ENCODE measurements at regions not wholly inside any gene's neighbourhood (a gene's known extent, or its start where the extent isn't known, plus 50 kb on each side); places are given as distances from the start of the nearest gene placed in this dataset.

DNA sequence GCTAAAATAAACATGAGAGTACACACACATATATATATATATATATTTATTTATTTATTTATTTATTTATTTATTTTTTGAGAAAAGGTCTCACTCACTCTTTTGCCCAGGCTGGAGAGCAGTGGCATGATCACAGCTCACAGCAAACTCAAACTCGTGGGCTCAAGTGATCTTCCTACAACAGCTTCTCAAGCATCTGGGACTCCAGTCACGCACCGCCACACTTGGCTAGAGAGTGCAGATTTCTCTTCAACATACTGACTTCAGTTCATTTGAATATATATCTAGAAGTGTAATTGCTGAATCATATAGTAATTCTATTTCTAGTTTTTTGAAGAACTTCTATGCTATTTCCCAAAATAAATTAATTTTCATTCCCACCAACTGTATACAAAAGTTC lies 1711.8 kb downstream of the SLITRK5 start:
- Histone ChIP-seq H3K36me3 (ENCODE audit: control insufficient read depth in 1 of 2, insufficient read depth in 2 of 2, low read length in 2 of 2) (no peaks in the 10 kb centered on the region), H3K27ac (ENCODE audit: low read depth, low read length) (no peak overlapping the region), H3K18ac (ENCODE audit: low read length) (no peak overlapping the region), H2BK120ac (ENCODE audit: insufficient read depth, low read length, poor library complexity) (no peak overlapping the region), H2BK12ac (ENCODE audit: low read length) (no peak overlapping the region), H3K27me3 (ENCODE audit: insufficient read depth, low read length) (no peaks in the 10 kb centered on the region), H4K8ac (ENCODE audit: low read depth, low read length) (no peak overlapping the region), H3K4me3 (ENCODE audit: low read depth, low read length) (no peak overlapping the region), H4K12ac (ENCODE audit: low read depth, low read length) (no peak overlapping the region), H3K9me3 (ENCODE audit: insufficient read depth, low read depth, low read length) (no peaks in the 10 kb centered on the region), H2BK5ac (ENCODE audit: low read depth, low read length, poor library complexity) (no peak overlapping the region), H3K79me2 (ENCODE audit: control insufficient read depth, insufficient read depth, low read length, poor library complexity) (no peaks in the 10 kb centered on the region), H2AFZ (ENCODE audit: insufficient read depth, low read length, poor library complexity) (no peak overlapping the region), H3K79me1 (ENCODE audit: low read length) (no peaks in the 10 kb centered on the region), H2AK5ac (ENCODE audit: low read length) (no peak overlapping the region), H3K23ac (ENCODE audit: low read length) (no peak overlapping the region), H3K4me1 (ENCODE audit: control insufficient read depth in 1 of 2, insufficient read depth in 2 of 2, low read length in 2 of 2) (no peaks in the 10 kb centered on the region), H3K4ac (ENCODE audit: low read depth, low read length) (no peak overlapping the region), H3K14ac (ENCODE audit: low read length) (no peak overlapping the region), H3K4me2 (ENCODE audit: low read length) (no peak overlapping the region), H4K91ac (ENCODE audit: low read depth, low read length) (no peak overlapping the region), H3K9ac (ENCODE audit: low read length) (no peak overlapping the region)
- no peak for DNase-seq
- WGBS (ENCODE audit: extremely low coverage, insufficient coverage, insufficient read length) = no CpG with 5 or more reads among the region's 3 CpGs

DNA sequence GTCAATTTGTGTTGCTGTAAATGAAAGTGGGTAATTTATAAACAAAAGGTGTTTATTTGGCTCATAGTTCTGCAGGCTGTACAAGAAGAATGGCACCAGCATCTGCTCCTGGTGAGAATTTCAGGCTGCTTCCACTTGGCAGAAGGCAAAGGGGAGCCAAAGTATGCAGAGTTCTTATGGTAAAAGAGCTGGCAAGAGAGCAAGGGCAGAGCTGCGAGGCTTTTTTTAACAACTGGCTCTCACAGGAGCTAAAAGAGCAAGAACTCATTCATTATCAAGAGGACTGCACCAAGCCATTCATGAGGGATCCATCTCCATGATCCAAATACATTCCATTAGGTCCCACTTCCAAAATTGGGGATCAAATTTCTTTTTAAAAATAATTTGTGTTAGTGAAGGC lies 1712.7 kb downstream of the SLITRK5 start:
- Histone ChIP-seq H3K9me3 (ENCODE audit: insufficient read depth, low read depth, low read length) (no peaks in the 10 kb centered on the region), H2BK120ac (ENCODE audit: insufficient read depth, low read length, poor library complexity) (no peak overlapping the region), H3K27me3 (ENCODE audit: insufficient read depth, low read length) (no peaks in the 10 kb centered on the region), H2AFZ (ENCODE audit: insufficient read depth, low read length, poor library complexity) (no peak overlapping the region), H3K4me3 (ENCODE audit: low read depth, low read length) (no peak overlapping the region), H4K12ac (ENCODE audit: low read depth, low read length) (no peak overlapping the region), H3K36me3 (ENCODE audit: control insufficient read depth in 1 of 2, insufficient read depth in 2 of 2, low read length in 2 of 2) (no peaks in the 10 kb centered on the region), H3K9ac (ENCODE audit: low read length) (no peak overlapping the region), H4K91ac (ENCODE audit: low read depth, low read length) (no peak overlapping the region), H3K18ac (ENCODE audit: low read length) (no peak overlapping the region), H3K4ac (ENCODE audit: low read depth, low read length) (no peak overlapping the region), H2BK12ac (ENCODE audit: low read length) (no peak overlapping the region), H3K4me1 (ENCODE audit: control insufficient read depth in 1 of 2, insufficient read depth in 2 of 2, low read length in 2 of 2) (no peaks in the 10 kb centered on the region), H2AK5ac (ENCODE audit: low read length) (no peak overlapping the region), H3K14ac (ENCODE audit: low read length) (no peak overlapping the region), H4K8ac (ENCODE audit: low read depth, low read length) (no peak overlapping the region), H2BK5ac (ENCODE audit: low read depth, low read length, poor library complexity) (no peak overlapping the region), H3K27ac (ENCODE audit: low read depth, low read length) (no peak overlapping the region), H3K79me1 (ENCODE audit: low read length) (no peaks in the 10 kb centered on the region), H3K4me2 (ENCODE audit: low read length) (no peak overlapping the region), H3K79me2 (ENCODE audit: control insufficient read depth, insufficient read depth, low read length, poor library complexity) (no peaks in the 10 kb centered on the region), H3K23ac (ENCODE audit: low read length) (no peak overlapping the region)
- DNase-seq = no peak
- no CpG with 5 or more reads among the region's 1 CpG for WGBS (ENCODE audit: extremely low coverage, insufficient coverage, insufficient read length)

DNA sequence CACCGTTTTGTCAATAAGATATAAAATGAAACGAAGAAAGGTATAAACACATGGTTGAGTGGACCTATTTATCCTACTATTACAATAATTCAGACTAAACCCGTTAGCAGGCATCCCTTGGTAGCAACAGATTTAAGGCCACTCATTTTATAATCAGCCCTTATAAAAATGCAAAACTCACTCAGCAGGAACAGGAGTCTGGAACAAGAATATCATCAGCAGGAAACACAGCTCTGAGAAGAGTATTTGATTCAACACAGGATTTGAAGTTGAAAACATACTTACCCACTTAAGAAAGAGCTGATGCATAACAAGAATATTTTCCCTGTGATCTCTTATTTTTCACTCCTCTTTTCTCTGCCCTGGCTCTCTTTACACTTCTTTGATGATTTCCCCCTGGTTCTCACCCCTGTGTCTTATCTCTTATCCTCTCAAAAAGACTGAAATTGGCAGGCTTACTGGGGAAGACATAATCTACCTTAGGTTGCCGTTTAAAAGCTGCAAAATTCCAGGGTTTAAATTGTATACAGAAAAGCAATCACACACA lies 1722.7 kb downstream of the SLITRK5 start:
- H2AFZ ChIP-seq (ENCODE audit: insufficient read depth, low read length, poor library complexity) = no peak overlapping the region
- H3K4ac ChIP-seq (ENCODE audit: low read depth, low read length) = no peak overlapping the region
- H3K9me3 ChIP-seq (ENCODE audit: insufficient read depth, low read depth, low read length) = no peaks in the 10 kb centered on the region
- no peaks in the 10 kb centered on the region for H3K36me3 ChIP-seq (ENCODE audit: control insufficient read depth in 1 of 2, insufficient read depth in 2 of 2, low read length in 2 of 2)
- WGBS (ENCODE audit: extremely low coverage, insufficient coverage, insufficient read length) = no CpG with 5 or more reads among the region's 4 CpGs
- no peak for DNase-seq
- no peak overlapping the region for H3K4me2 ChIP-seq (ENCODE audit: low read length)
- H3K14ac ChIP-seq (ENCODE audit: low read length) = no peak overlapping the region
- no peak overlapping the region for H4K91ac ChIP-seq (ENCODE audit: low read depth, low read length)
- H3K79me2 ChIP-seq (ENCODE audit: control insufficient read depth, insufficient read depth, low read length, poor library complexity) = no peaks in the 10 kb centered on the region
- H3K23ac ChIP-seq (ENCODE audit: low read length) = no peak overlapping the region
- no peak overlapping the region for H3K27ac ChIP-seq (ENCODE audit: low read depth, low read length)
- H3K9ac ChIP-seq (ENCODE audit: low read length) = no peak overlapping the region
- no peak overlapping the region for H3K18ac ChIP-seq (ENCODE audit: low read length)
- H2BK5ac ChIP-seq (ENCODE audit: low read depth, low read length, poor library complexity) = no peak overlapping the region
- no peak overlapping the region for H2AK5ac ChIP-seq (ENCODE audit: low read length)
- no peaks in the 10 kb centered on the region for H3K4me1 ChIP-seq (ENCODE audit: control insufficient read depth in 1 of 2, insufficient read depth in 2 of 2, low read length in 2 of 2)
- H2BK120ac ChIP-seq (ENCODE audit: insufficient read depth, low read length, poor library complexity) = no peak overlapping the region
- no peaks in the 10 kb centered on the region for H3K27me3 ChIP-seq (ENCODE audit: insufficient read depth, low read length)
- H3K4me3 ChIP-seq (ENCODE audit: low read depth, low read length) = no peak overlapping the region
- H4K8ac ChIP-seq (ENCODE audit: low read depth, low read length) = no peak overlapping the region
- no peak overlapping the region for H2BK12ac ChIP-seq (ENCODE audit: low read length)
- no peak overlapping the region for H4K12ac ChIP-seq (ENCODE audit: low read depth, low read length)
- H3K79me1 ChIP-seq (ENCODE audit: low read length) = no peaks in the 10 kb centered on the region

- no peak overlapping the region for H2BK5ac ChIP-seq (ENCODE audit: low read depth, low read length, poor library complexity)
- peak; percentile 0 to 39 for DNase-seq
- no peak overlapping the region for H3K4ac ChIP-seq (ENCODE audit: low read depth, low read length)
- no peak overlapping the region for H3K4me2 ChIP-seq (ENCODE audit: low read length)
- no peak overlapping the region for H3K9ac ChIP-seq (ENCODE audit: low read length)
- H3K79me2 ChIP-seq (ENCODE audit: control insufficient read depth, insufficient read depth, low read length, poor library complexity) = no peaks in the 10 kb centered on the region
- H3K14ac ChIP-seq (ENCODE audit: low read length) = no peak overlapping the region
- no CpG with 5 or more reads among the region's 2 CpGs for WGBS (ENCODE audit: extremely low coverage, insufficient coverage, insufficient read length)
- no peak overlapping the region for H4K8ac ChIP-seq (ENCODE audit: low read depth, low read length)
- H3K18ac ChIP-seq (ENCODE audit: low read length) = no peak overlapping the region
- H2AK5ac ChIP-seq (ENCODE audit: low read length) = no peak overlapping the region
- no peaks in the 10 kb centered on the region for H3K4me1 ChIP-seq (ENCODE audit: control insufficient read depth in 1 of 2, insufficient read depth in 2 of 2, low read length in 2 of 2)
- H2AFZ ChIP-seq (ENCODE audit: insufficient read depth, low read length, poor library complexity) = no peak overlapping the region
- H3K79me1 ChIP-seq (ENCODE audit: low read length) = no peaks in the 10 kb centered on the region
- no peak overlapping the region for H3K27ac ChIP-seq (ENCODE audit: low read depth, low read length)
- H3K23ac ChIP-seq (ENCODE audit: low read length) = no peak overlapping the region
- H3K9me3 ChIP-seq (ENCODE audit: insufficient read depth, low read depth, low read length) = peaks cover 1% of the 10 kb centered on the region
- no peak overlapping the region for H4K12ac ChIP-seq (ENCODE audit: low read depth, low read length)
- H3K27me3 ChIP-seq (ENCODE audit: insufficient read depth, low read length) = no peaks in the 10 kb centered on the region
- H3K4me3 ChIP-seq (ENCODE audit: low read depth, low read length) = no peak overlapping the region
- H2BK12ac ChIP-seq (ENCODE audit: low read length) = no peak overlapping the region
- H3K36me3 ChIP-seq (ENCODE audit: control insufficient read depth in 1 of 2, insufficient read depth in 2 of 2, low read length in 2 of 2) = no peaks in the 10 kb centered on the region
- no peak overlapping the region for H2BK120ac ChIP-seq (ENCODE audit: insufficient read depth, low read length, poor library complexity)
- no peak overlapping the region for H4K91ac ChIP-seq (ENCODE audit: low read depth, low read length)
Measured at GRCh38 chr13:89401264-89401675, 1730.1 kb downstream of the SLITRK5 start.

Measured in trophoblast cell (in vitro differentiated cells and primary cell).